ENCODE measurements at regions not wholly inside any gene's neighbourhood (a gene's known extent, or its start where the extent isn't known, plus 50 kb on each side); places are given as distances from the start of the nearest gene placed in this dataset.

GRCh38 chr5:45060724-45061123 is 252.0 kb downstream of the MRPS30 start:
- no peak for DNase-seq
- ATAC-seq, result no peak
- ChIA-PET CTCF (no interaction called here), POLR2A (no interaction called here)
- H3K27me3 Mint-ChIP-seq, result no peaks in the 10 kb centered on the region
- no peak overlapping the region for H3K4me3 Mint-ChIP-seq
- H3K27ac Mint-ChIP-seq, result no peak overlapping the region
- no peaks in the 10 kb centered on the region for H3K9me3 Mint-ChIP-seq (ENCODE audit: low read depth)
- H3K4me1 Mint-ChIP-seq, result no peaks in the 10 kb centered on the region
- intact Hi-C loops (cut with DNase I, micrococcal nuclease), result no loop called here
- H3K36me3 Mint-ChIP-seq (ENCODE audit: low read depth), result no peaks in the 10 kb centered on the region

GRCh38 chr5:45062044-45062443 is 253.3 kb downstream of the MRPS30 start:
- ATAC-seq (no peak), DNase-seq (no peak)
- no peak overlapping the region for H3K27ac Mint-ChIP-seq
- H3K4me1 Mint-ChIP-seq, result no peaks in the 10 kb centered on the region
- no peak overlapping the region for H3K4me3 Mint-ChIP-seq
- ChIA-PET POLR2A (no interaction called here), CTCF (interaction anchor here (0.6 kb wide), 1 partner anchor 20 kb away, joined by 3 read pairs; no protein-coding TSS in a partner anchor)
- intact Hi-C loops (cut with DNase I, micrococcal nuclease), result no loop called here
- no peaks in the 10 kb centered on the region for H3K9me3 Mint-ChIP-seq (ENCODE audit: low read depth)
- no peaks in the 10 kb centered on the region for H3K36me3 Mint-ChIP-seq (ENCODE audit: low read depth)
- H3K27me3 Mint-ChIP-seq, result no peaks in the 10 kb centered on the region

- ChIA-PET CTCF (interaction anchor here (1.5 kb wide), 1 partner anchor 18 kb away, joined by 4 read pairs; no protein-coding TSS in a partner anchor), POLR2A (no interaction called here)
- intact Hi-C loops (cut with DNase I, micrococcal nuclease), result no loop called here
- no peaks in the 10 kb centered on the region for H3K27me3 Mint-ChIP-seq
- H3K27ac Mint-ChIP-seq, result no peak overlapping the region
- DNase-seq (no peak), ATAC-seq (no peak)
- no peaks in the 10 kb centered on the region for H3K4me1 Mint-ChIP-seq
- peaks cover 19% of the 10 kb centered on the region for H3K9me3 Mint-ChIP-seq (ENCODE audit: low read depth)
- no peaks in the 10 kb centered on the region for H3K36me3 Mint-ChIP-seq (ENCODE audit: low read depth)
- H3K4me3 Mint-ChIP-seq, result no peak overlapping the region
Observed at GRCh38 chr5:45081082-45081481, 272.3 kb downstream of the MRPS30 start.

GRCh38 chr5:45089870-45090269 is 281.1 kb downstream of the MRPS30 start:
- Mint-ChIP-seq H3K4me3 (no peak overlapping the region), H3K36me3 (ENCODE audit: low read depth) (no peaks in the 10 kb centered on the region), H3K27me3 (no peaks in the 10 kb centered on the region), H3K27ac (no peak overlapping the region), H3K4me1 (no peaks in the 10 kb centered on the region), H3K9me3 (ENCODE audit: low read depth) (peaks cover 2% of the 10 kb centered on the region)
- ChIA-PET CTCF (no interaction called here), POLR2A (no interaction called here)
- ATAC-seq, result no peak
- no peak for DNase-seq
- intact Hi-C loops (cut with DNase I, micrococcal nuclease), result no loop called here

GRCh38 chr5:45093377-45093776 is 284.6 kb downstream of the MRPS30 start:
- H3K4me3 Mint-ChIP-seq, result no peak overlapping the region
- ATAC-seq (no peak), DNase-seq (no peak)
- ChIA-PET POLR2A (no interaction called here), CTCF (no interaction called here)
- H3K27me3 Mint-ChIP-seq, result no peaks in the 10 kb centered on the region
- intact Hi-C loops (cut with DNase I, micrococcal nuclease), result no loop called here
- H3K27ac Mint-ChIP-seq, result no peak overlapping the region
- no peaks in the 10 kb centered on the region for H3K36me3 Mint-ChIP-seq (ENCODE audit: low read depth)
- H3K4me1 Mint-ChIP-seq, result no peaks in the 10 kb centered on the region
- H3K9me3 Mint-ChIP-seq (ENCODE audit: low read depth), result peaks cover 2% of the 10 kb centered on the region

GRCh38 chr5:45094876-45095440 is 286.2 kb downstream of the MRPS30 start:
- no peak overlapping the region for H3K27ac Mint-ChIP-seq
- peaks cover 8% of the 10 kb centered on the region for H3K9me3 Mint-ChIP-seq (ENCODE audit: low read depth)
- intact Hi-C loops (cut with DNase I, micrococcal nuclease), result no loop called here
- no peak for ATAC-seq
- H3K4me3 Mint-ChIP-seq, result no peak overlapping the region
- H3K4me1 Mint-ChIP-seq, result no peaks in the 10 kb centered on the region
- no peak for DNase-seq
- ChIA-PET CTCF (no interaction called here), POLR2A (no interaction called here)
- no peaks in the 10 kb centered on the region for H3K27me3 Mint-ChIP-seq
- no peaks in the 10 kb centered on the region for H3K36me3 Mint-ChIP-seq (ENCODE audit: low read depth)

GRCh38 chr5:45098483-45098882 is 289.7 kb downstream of the MRPS30 start:
- POLR2A ChIA-PET, result no interaction called here
- Mint-ChIP-seq H3K36me3 (ENCODE audit: low read depth) (no peaks in the 10 kb centered on the region), H3K27ac (no peak overlapping the region), H3K27me3 (no peaks in the 10 kb centered on the region), H3K4me3 (no peak overlapping the region), H3K9me3 (ENCODE audit: low read depth) (peaks cover 12% of the 10 kb centered on the region), H3K4me1 (no peaks in the 10 kb centered on the region)
- ATAC-seq (no peak), DNase-seq (no peak)
- CTCF ChIA-PET, result interaction anchor here (0.6 kb wide), 2 partner anchors 678 to 1056 kb away, joined by 3 to 4 read pairs; no protein-coding TSS in a partner anchor
- intact Hi-C loops (cut with DNase I, micrococcal nuclease), result no loop called here

- ATAC-seq, result no peak
- intact Hi-C loops (cut with DNase I, micrococcal nuclease), result no loop called here
- ChIA-PET CTCF (interaction anchor here (1.1 kb wide), 1 partner anchor 9 kb away, joined by 3 read pairs; no protein-coding TSS in a partner anchor), POLR2A (no interaction called here)
- H3K4me3 Mint-ChIP-seq, result no peak overlapping the region
- H3K9me3 Mint-ChIP-seq (ENCODE audit: low read depth), result peaks cover 14% of the 10 kb centered on the region
- no peaks in the 10 kb centered on the region for H3K36me3 Mint-ChIP-seq (ENCODE audit: low read depth)
- H3K4me1 Mint-ChIP-seq, result no peaks in the 10 kb centered on the region
- no peak overlapping the region for H3K27ac Mint-ChIP-seq
- DNase-seq, result no peak
- no peaks in the 10 kb centered on the region for H3K27me3 Mint-ChIP-seq
Observed at GRCh38 chr5:45101146-45101545, 292.4 kb downstream of the MRPS30 start.

- ChIA-PET POLR2A (no interaction called here), CTCF (no interaction called here)
- no peaks in the 10 kb centered on the region for H3K4me1 Mint-ChIP-seq
- no peak overlapping the region for H3K4me3 Mint-ChIP-seq
- no peaks in the 10 kb centered on the region for H3K27me3 Mint-ChIP-seq
- no peak for DNase-seq
- H3K9me3 Mint-ChIP-seq (ENCODE audit: low read depth), result peaks cover 11% of the 10 kb centered on the region
- intact Hi-C loops (cut with DNase I, micrococcal nuclease), result no loop called here
- no peaks in the 10 kb centered on the region for H3K36me3 Mint-ChIP-seq (ENCODE audit: low read depth)
- no peak for ATAC-seq
- H3K27ac Mint-ChIP-seq, result no peak overlapping the region
Observed at GRCh38 chr5:45105491-45105994, 296.8 kb downstream of the MRPS30 start.

GRCh38 chr5:45109062-45109461 is 300.3 kb downstream of the MRPS30 start:
- Mint-ChIP-seq H3K9me3 (ENCODE audit: low read depth) (peaks cover 7% of the 10 kb centered on the region), H3K27me3 (no peaks in the 10 kb centered on the region), H3K27ac (no peak overlapping the region), H3K36me3 (ENCODE audit: low read depth) (no peaks in the 10 kb centered on the region), H3K4me3 (no peak overlapping the region), H3K4me1 (no peaks in the 10 kb centered on the region)
- no peak for DNase-seq
- CTCF ChIA-PET, result interaction anchor here (1.1 kb wide), 1 partner anchor 8 kb away, joined by 3 read pairs; no protein-coding TSS in a partner anchor
- intact Hi-C loops (cut with DNase I, micrococcal nuclease), result no loop called here
- ATAC-seq, result no peak
- POLR2A ChIA-PET, result no interaction called here

- Mint-ChIP-seq H3K36me3 (ENCODE audit: low read depth) (no peaks in the 10 kb centered on the region), H3K4me3 (no peak overlapping the region), H3K9me3 (ENCODE audit: low read depth) (peaks cover 7% of the 10 kb centered on the region), H3K27ac (no peak overlapping the region), H3K4me1 (no peaks in the 10 kb centered on the region), H3K27me3 (no peaks in the 10 kb centered on the region)
- POLR2A ChIA-PET, result no interaction called here
- ATAC-seq (no peak), DNase-seq (no peak)
- CTCF ChIA-PET, result interaction anchor here (1.1 kb wide), 1 partner anchor 8 kb away, joined by 3 read pairs; no protein-coding TSS in a partner anchor
- intact Hi-C loops (cut with DNase I, micrococcal nuclease), result no loop called here
Observed at GRCh38 chr5:45109636-45110035, 300.9 kb downstream of the MRPS30 start.

- no peak for DNase-seq
- ChIA-PET POLR2A (no interaction called here), CTCF (interaction anchor here (1.1 kb wide), 1 partner anchor 9 kb away, joined by 3 read pairs; no protein-coding TSS in a partner anchor)
- H3K27me3 Mint-ChIP-seq, result no peaks in the 10 kb centered on the region
- H3K4me1 Mint-ChIP-seq, result no peaks in the 10 kb centered on the region
- intact Hi-C loops (cut with DNase I, micrococcal nuclease), result no loop called here
- no peak overlapping the region for H3K4me3 Mint-ChIP-seq
- no peak overlapping the region for H3K27ac Mint-ChIP-seq
- no peaks in the 10 kb centered on the region for H3K36me3 Mint-ChIP-seq (ENCODE audit: low read depth)
- no peak for ATAC-seq
- H3K9me3 Mint-ChIP-seq (ENCODE audit: low read depth), result peaks cover 2% of the 10 kb centered on the region
Observed at GRCh38 chr5:45110399-45110798, 301.7 kb downstream of the MRPS30 start.
